8988T (cell line): ENCODE measurements at regions not wholly inside any gene's neighbourhood (a gene's known extent, or its start where the extent isn't known, plus 50 kb on each side); places are given as distances from the start of the nearest gene placed in this dataset.

Source experiments
- DNase-seq: peaks from one replicate; pipeline ENCODE4 v3.0.0; 2011

GRCh38 chr2:4272261-4272858 is 569.0 kb downstream of the DCDC2C start:
- DNase-seq, result no peak

GRCh38 chr2:4278392-4278791 is 575.0 kb downstream of the DCDC2C start:
- no peak for DNase-seq

DNA sequence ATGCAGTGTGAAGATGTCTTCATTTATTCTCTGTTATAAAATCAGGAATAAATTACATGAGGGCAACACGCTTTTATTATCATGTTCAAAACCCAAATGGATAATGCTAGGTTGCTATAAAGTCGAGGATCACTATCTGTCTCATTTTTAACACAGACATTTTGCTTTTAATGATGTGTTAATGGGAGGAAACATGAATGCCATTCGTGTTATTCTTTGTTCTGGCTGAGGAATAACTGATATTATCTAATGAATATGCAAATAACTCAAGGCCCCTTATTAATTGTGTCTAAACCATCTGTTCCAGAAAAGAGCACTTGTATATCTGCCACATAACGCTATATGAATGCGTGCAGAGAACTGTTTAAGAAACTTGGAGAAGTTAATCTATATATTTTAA is 576.1 kb downstream of the DCDC2C start:
- no peak for DNase-seq

GRCh38 chr2:4291430-4291829 is 588.1 kb downstream of the DCDC2C start:
- DNase-seq, result no peak

- no peak for DNase-seq
Observed at GRCh38 chr2:4295680-4296079, 592.3 kb downstream of the DCDC2C start.

- DNase-seq, result no peak
Observed at GRCh38 chr2:4300616-4301015, 597.2 kb downstream of the DCDC2C start.

DNA sequence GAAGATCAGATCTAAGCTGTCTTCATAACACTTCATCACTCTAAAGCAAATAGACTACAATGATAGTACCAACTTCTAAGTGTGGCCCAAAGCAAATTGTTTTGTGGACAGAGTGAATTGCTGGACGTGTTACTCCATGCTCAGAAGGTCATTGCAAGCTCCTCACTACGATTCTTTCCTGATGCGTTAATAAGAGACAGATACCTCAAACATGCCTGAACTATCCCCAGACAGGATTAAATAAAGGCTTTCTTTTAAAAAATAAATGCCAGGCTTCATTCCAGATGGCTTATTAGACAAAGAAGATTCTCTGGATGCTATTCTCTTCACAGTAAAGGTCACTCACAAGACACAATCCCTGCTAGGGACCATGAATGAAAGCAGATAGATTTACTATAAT is 621.2 kb downstream of the DCDC2C start:
- no peak for DNase-seq

DNA sequence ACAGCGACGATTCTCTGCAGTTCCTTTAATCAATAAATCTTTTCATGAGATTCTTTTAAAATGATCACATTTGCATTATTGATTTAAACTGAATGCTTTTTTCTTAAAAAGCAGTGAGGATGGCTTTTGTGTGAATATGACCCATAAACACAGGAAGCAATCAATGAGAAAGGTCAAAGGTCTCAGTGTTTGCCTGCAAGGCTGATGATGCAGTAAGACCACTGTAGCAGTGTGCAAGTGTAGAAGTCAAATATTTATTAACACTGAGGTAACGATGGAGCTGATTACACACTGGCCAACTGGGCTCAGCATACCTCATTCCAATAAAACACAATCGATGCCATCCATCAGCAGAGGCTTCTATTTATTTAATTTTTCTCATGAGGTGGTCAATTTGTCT is 633.5 kb downstream of the DCDC2C start:
- DNase-seq, result no peak

- DNase-seq, result no peak
Observed at GRCh38 chr2:4338345-4338744, 635.0 kb downstream of the DCDC2C start.

GRCh38 chr2:4340536-4340935 is 637.2 kb downstream of the DCDC2C start:
- DNase-seq, result no peak

DNA sequence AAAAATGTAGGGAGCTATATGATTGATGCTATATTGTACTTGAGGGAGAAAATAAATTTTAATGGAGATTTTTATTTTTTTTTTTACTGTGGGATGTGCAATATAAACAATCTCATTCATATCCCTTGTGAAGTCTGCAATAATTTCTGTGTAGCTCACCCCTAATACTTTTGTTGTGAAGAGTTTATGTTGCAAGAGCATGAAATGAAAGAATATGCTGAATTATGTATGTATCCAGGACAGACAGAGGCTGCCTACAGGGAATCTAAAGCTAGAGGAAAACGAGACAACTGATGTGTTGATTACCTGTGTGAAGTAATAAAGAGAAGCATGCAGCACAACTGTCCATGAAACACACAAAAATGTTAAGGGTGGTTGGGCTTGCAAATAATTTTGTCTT is 643.3 kb downstream of the DCDC2C start:
- no peak for DNase-seq

- no peak for DNase-seq
Observed at GRCh38 chr2:4353668-4354067, 650.3 kb downstream of the DCDC2C start.

GRCh38 chr2:4354164-4354563 is 650.8 kb downstream of the DCDC2C start:
- DNase-seq, result no peak

- DNase-seq, result peak; percentile 12
Observed at GRCh38 chr2:4354678-4355077, 651.3 kb downstream of the DCDC2C start.

- no peak for DNase-seq
Observed at GRCh38 chr2:4356109-4356508, 652.7 kb downstream of the DCDC2C start.

- DNase-seq, result no peak
Observed at GRCh38 chr2:4356541-4356940, 653.2 kb downstream of the DCDC2C start.

GRCh38 chr2:4357121-4357520 is 653.7 kb downstream of the DCDC2C start:
- no peak for DNase-seq

GRCh38 chr2:4358837-4359236 is 655.5 kb downstream of the DCDC2C start:
- DNase-seq, result no peak

- no peak for DNase-seq
Observed at GRCh38 chr2:4368907-4369306, 665.5 kb downstream of the DCDC2C start.

DNA sequence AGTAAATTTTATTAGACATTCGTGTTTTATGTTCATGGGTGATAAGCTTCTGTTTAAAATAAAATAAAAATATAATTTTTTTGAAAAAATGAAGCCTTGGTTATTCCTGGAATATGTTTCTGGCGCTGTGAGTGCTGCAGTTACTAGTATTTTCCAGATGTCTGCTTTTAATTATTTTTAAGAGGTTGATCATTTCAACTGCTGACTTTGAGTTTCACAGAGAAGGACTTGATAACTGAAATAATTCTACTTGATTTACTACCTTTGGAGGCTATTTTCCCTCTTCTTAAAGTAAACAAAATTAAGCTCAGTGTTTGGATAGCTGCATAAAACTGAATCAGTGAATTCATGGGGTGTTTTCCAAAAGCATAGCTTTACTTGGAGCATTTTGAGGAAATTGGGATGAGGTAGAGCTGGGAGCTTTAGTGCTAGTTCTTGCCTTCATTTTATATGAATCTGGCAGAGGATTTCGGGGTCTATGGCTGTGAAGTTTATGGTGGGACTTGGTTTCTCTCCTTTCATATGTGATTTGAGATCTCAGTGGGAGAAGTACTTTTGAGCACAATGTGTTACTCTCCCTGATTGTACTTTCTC is 666.5 kb downstream of the DCDC2C start:
- DNase-seq, result no peak

GRCh38 chr2:4370422-4371090 is 667.2 kb downstream of the DCDC2C start:
- no peak for DNase-seq

GRCh38 chr2:4381049-4381448 is 677.7 kb downstream of the DCDC2C start:
- DNase-seq, result no peak

DNA sequence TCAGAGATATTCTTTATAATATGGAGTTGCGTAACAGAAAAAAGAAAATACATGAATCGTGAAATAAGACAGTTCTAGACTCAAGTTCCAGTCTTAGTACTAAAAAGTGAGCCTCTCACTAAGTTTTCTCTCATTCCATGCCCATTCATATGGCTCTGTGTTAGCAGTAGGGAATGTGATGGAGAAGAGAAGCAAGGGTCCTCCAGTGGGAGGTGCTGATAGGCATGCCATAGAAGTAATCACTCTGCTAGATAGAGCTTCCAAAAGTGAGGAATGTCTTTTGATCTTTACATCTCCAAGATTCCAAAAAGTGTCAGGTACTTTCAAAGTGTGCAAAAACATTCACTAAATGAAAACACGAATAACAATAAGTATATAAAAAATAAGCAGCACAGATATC is 678.4 kb downstream of the DCDC2C start:
- DNase-seq, result no peak

DNA sequence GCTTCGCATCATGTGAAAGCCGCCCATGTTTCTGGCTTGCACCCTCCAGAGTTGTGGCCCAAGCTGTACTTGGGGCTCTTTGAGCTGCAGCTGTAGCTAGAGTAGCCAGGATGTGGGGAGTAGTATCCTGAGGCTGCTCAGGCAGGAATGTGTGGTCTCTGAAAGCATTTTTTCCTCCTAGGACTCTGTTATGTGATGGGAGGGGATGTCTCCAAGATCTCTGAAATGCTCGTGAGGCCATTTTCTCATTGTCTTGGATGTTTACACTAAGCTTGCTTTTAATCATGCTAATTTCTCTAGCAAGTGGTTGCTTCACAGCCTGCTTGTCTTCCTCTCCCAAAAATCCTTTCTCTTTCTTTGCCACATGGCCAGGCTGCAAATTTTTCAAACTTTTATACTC is 687.6 kb downstream of the DCDC2C start:
- DNase-seq, result no peak

DNA sequence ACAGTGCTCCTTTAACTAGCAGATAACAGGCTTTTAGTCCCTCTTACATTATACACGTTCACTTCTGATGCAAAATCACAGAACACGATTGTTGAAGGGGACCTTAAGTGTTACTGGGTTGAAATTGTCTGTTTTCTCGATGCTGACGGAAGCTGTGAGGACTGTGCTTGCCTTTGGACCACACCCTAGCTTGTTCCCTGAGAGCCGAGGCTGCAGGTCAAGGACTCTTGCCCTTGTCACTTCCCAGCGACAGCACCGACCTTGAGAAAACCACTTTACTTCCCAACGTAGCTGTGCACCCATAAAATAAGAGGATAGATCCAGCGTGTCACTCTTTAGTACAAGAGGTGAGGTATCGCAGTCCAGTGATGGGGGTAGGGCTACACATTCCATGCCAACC is 701.0 kb downstream of the DCDC2C start:
- DNase-seq, result no peak
